ENCODE measurements at regions not wholly inside any gene's neighbourhood (a gene's known extent, or its start where the extent isn't known, plus 50 kb on each side); places are given as distances from the start of the nearest gene placed in this dataset.

DNA sequence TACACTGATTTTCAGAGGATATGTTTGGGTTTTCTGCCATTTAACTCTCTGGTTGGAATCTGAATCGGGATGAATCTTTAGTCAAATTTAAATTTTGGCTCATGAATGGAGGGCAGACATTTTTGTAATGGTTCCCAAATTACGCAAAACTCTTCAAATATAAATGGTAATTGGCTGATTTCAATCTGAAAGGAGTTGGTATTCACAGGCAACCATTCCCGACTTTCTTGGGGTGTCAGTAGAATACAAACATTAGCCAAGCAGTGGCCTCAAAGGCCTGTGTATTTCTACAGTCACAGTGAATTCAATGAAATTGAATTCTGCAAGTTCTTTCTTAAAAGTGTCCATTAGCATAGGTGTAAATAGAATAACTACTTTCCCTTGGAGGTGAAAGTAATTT is 668.8 kb upstream of the PRKX start:
- TF ChIP-seq CHD4 (IDR thresholded peaks at IDR 0.05; ENCODE audit: borderline replicate concordance) (no peak), HDAC2 (IDR thresholded peaks at IDR 0.05) (no peak), SREBF2 (IDR thresholded peaks at IDR 0.05) (no peak), POLR2AphosphoS2 (conservative IDR thresholded peaks at IDR 0.05; ENCODE audit: low read length) (no peak), MAX (IDR thresholded peaks at IDR 0.05) (no peak)
- TF ChIP-seq, protein P1, sequence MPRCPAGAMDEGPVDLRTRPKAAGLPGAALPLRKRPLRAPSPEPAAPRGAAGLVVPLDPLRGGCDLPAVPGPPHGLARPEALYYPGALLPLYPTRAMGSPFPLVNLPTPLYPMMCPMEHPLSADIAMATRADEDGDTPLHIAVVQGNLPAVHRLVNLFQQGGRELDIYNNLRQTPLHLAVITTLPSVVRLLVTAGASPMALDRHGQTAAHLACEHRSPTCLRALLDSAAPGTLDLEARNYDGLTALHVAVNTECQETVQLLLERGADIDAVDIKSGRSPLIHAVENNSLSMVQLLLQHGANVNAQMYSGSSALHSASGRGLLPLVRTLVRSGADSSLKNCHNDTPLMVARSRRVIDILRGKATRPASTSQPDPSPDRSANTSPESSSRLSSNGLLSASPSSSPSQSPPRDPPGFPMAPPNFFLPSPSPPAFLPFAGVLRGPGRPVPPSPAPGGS (IDR thresholded peaks at IDR 0.05) = no peak
- TF ChIP-seq, protein P2, sequence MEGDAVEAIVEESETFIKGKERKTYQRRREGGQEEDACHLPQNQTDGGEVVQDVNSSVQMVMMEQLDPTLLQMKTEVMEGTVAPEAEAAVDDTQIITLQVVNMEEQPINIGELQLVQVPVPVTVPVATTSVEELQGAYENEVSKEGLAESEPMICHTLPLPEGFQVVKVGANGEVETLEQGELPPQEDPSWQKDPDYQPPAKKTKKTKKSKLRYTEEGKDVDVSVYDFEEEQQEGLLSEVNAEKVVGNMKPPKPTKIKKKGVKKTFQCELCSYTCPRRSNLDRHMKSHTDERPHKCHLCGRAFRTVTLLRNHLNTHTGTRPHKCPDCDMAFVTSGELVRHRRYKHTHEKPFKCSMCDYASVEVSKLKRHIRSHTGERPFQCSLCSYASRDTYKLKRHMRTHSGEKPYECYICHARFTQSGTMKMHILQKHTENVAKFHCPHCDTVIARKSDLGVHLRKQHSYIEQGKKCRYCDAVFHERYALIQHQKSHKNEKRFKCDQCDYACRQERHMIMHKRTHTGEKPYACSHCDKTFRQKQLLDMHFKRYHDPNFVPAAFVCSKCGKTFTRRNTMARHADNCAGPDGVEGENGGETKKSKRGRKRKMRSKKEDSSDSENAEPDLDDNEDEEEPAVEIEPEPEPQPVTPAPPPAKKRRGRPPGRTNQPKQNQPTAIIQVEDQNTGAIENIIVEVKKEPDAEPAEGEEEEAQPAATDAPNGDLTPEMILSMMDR (IDR thresholded peaks at IDR 0.05) = no peak

Measured in A549 (cell line).